Liver (tissue), 8 donors: ENCODE measurements at regions not wholly inside any gene's neighbourhood (a gene's known extent, or its start where the extent isn't known, plus 50 kb on each side); places are given as distances from the start of the nearest gene placed in this dataset.

Experiments used
- DNase-seq: peaks from one replicate; pipeline ENCODE4 v3.0.0-alpha.2; 2017; ENCODE audit warnings: low spot score
- H3K27ac ChIP-seq, 2 donors: one replicate each; pipeline ENCODE4 v1.7.0; 2013; ENCODE audit warnings: inconsistent platforms in 2 of 2, low read length in 2 of 2, control low read depth in 1 of 2, low read depth in 1 of 2, mild to moderate bottlenecking in 1 of 2
- H3K27me3 ChIP-seq, 4 donors: one replicate each; pipeline versions ENCODE4 v1.6.1 to v1.7.0; 2013; ENCODE audit warnings: low read length in 3 of 4, inconsistent platforms in 1 of 4, mild to moderate bottlenecking in 1 of 4, moderate library complexity in 1 of 4; ENCODE audit not compliant: control insufficient read depth in 4 of 4, insufficient read depth in 4 of 4
- H3K36me3 ChIP-seq, 4 donors: one replicate each; pipeline versions ENCODE4 v1.6.1 to v1.7.0; 2013; ENCODE audit warnings: low read length in 3 of 4, mild to moderate bottlenecking in 3 of 4, low read depth in 1 of 4, moderate library complexity in 1 of 4; ENCODE audit not compliant: control insufficient read depth in 4 of 4, insufficient read depth in 3 of 4
- H3K4me1 ChIP-seq, 4 donors: one replicate each; pipeline versions ENCODE4 v1.6.1 to v1.7.0; 2013; ENCODE audit warnings: low read length in 3 of 4, mild to moderate bottlenecking in 3 of 4, moderate library complexity in 1 of 4; ENCODE audit not compliant: control insufficient read depth in 4 of 4, insufficient read depth in 4 of 4
- H3K4me3 ChIP-seq, 3 donors: one replicate each; pipeline versions ENCODE4 v1.6.1 to v1.7.0; 2013; ENCODE audit warnings: low read length in 3 of 3, control low read depth in 1 of 3, low read depth in 1 of 3, mild to moderate bottlenecking in 1 of 3
- H3K9ac ChIP-seq, 2 donors: one replicate each; pipeline ENCODE4 v1.7.0; 2013; ENCODE audit warnings: low read length in 2 of 2, mild to moderate bottlenecking in 2 of 2, moderate library complexity in 2 of 2, control low read depth in 1 of 2, low read depth in 1 of 2
- H3K9me3 ChIP-seq, 4 donors: one replicate each; pipeline versions ENCODE4 v1.6.1 to v1.7.0; 2013; ENCODE audit warnings: low read length in 3 of 4; ENCODE audit not compliant: control insufficient read depth in 4 of 4
- EGR1 ChIP-seq, 2 donors: IDR thresholded peaks; 2 replicates each; pipeline ENCODE4 v1.6.1; 2016 to 2018; ENCODE audit warnings: antibody characterized with exemption in 2 of 2, low read depth in 2 of 2
- FOXA2 ChIP-seq: IDR thresholded peaks from 2 replicates; pipeline ENCODE4 v1.6.1; 2016; ENCODE audit warnings: antibody characterized with exemption
- GABPA ChIP-seq, 2 donors: IDR thresholded peaks in 1 of 2; conservative IDR thresholded peaks in 1 of 2; 2 replicates each; pipeline ENCODE4 v1.6.1; 2016; ENCODE audit warnings: antibody characterized with exemption in 2 of 2, mild to moderate bottlenecking in 1 of 2, moderate library complexity in 1 of 2
- HNF4A ChIP-seq, 2 donors: conservative IDR thresholded peaks; 2 replicates each; pipeline ENCODE4 v1.6.1; 2016; ENCODE audit warnings: antibody characterized with exemption in 2 of 2, mild to moderate bottlenecking in 2 of 2
- HNF4G ChIP-seq: IDR thresholded peaks from 2 replicates; pipeline ENCODE4 v1.6.1; 2016; ENCODE audit warnings: antibody characterized with exemption
- JUND ChIP-seq, 2 donors: IDR thresholded peaks; 2 replicates each; pipeline ENCODE4 v1.6.1; 2016; ENCODE audit warnings: antibody characterized with exemption in 2 of 2
- NR2F2 ChIP-seq: IDR thresholded peaks from 2 replicates; pipeline ENCODE4 v1.6.1; 2016; ENCODE audit warnings: antibody characterized with exemption
- RAD21 ChIP-seq, 2 donors: IDR thresholded peaks; 2 replicates each; pipeline ENCODE4 v1.6.1; 2016; ENCODE audit warnings: antibody characterized with exemption in 2 of 2, mild to moderate bottlenecking in 2 of 2
- RXRA ChIP-seq, 2 donors: IDR thresholded peaks; 2 replicates each; pipeline ENCODE4 v1.6.1; 2017 to 2018; ENCODE audit warnings: antibody characterized with exemption in 2 of 2, mild to moderate bottlenecking in 1 of 2
- SP1 ChIP-seq: IDR thresholded peaks from 2 replicates; pipeline ENCODE4 v1.6.1; 2018; ENCODE audit warnings: antibody characterized with exemption, mild to moderate bottlenecking
- TAF1 ChIP-seq: conservative IDR thresholded peaks from 2 replicates; pipeline ENCODE4 v1.6.1; 2016; ENCODE audit warnings: antibody characterized with exemption, mild to moderate bottlenecking
- YY1 ChIP-seq: IDR thresholded peaks from 2 replicates; pipeline ENCODE4 v1.6.1; 2016; ENCODE audit warnings: antibody characterized with exemption, mild to moderate bottlenecking
- WGBS: extraction: QIAGEN DNeasy Blood & Tissue Kit; methylation state at CpG from one replicate; pipeline ENCODE4 v1.1.7; 2013; 5-methylcytosine and 5-hydroxymethylcytosine counted together
- TF ChIP-seq, protein P1 (sequence below): IDR thresholded peaks from 2 replicates; pipeline ENCODE4 v1.6.1; 2016; ENCODE audit warnings: antibody characterized with exemption
- TF ChIP-seq, protein P2 (sequence below): IDR thresholded peaks from 2 replicates; pipeline ENCODE4 v1.6.1; 2016; ENCODE audit warnings: antibody characterized with exemption
- TF ChIP-seq, protein P3 (sequence below): fragments of 150-350 bp; IDR thresholded peaks from 2 replicates; pipeline ENCODE4 v1.5.1; 2017; ENCODE audit warnings: improper control_type of control experiment, low read depth, low read length; ENCODE audit not compliant: missing input control
- TF ChIP-seq, protein P4 (sequence below): IDR thresholded peaks from 2 replicates; pipeline ENCODE4 v1.6.1; 2016; ENCODE audit warnings: antibody characterized with exemption
- TF ChIP-seq, protein P5 (sequence below): IDR thresholded peaks from 2 replicates; pipeline ENCODE4 v1.6.1; 2016; ENCODE audit warnings: antibody characterized with exemption, mild to moderate bottlenecking
- donor health status: healthy.
- donor health status: healthy.
- donor health status: healthy.
- donor health status: healthy.
- donor health status: healthy.

DNA sequence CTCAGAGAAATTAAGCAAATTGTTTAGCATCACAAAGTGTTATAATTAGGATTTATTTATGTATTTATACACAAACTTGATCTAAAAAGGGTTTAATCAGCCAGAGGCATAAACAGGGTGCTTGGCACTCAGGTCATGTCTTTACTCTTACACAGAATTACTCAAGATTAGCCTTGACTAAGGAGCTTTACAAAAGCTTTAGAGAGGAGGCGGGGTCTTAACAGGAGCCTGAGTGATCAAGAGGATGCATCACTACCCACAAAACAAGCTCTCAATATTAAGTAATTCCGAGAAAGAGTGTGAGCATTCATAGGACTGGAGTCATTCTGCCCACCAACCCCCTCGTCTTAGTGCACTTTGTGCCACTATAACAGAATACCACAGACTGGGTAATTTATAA lies 103.0 kb downstream of the SPATA19 start:
- H3K4me3 ChIP-seq = no peak overlapping the region
- H3K4me1 ChIP-seq = no peaks in the 10 kb centered on the region
- H3K27me3 ChIP-seq = no peaks in the 10 kb centered on the region
- H3K9ac ChIP-seq = no peak overlapping the region
- no peak for TF ChIP-seq JUND (IDR thresholded peaks at IDR 0.05)
- TF ChIP-seq, protein P1, sequence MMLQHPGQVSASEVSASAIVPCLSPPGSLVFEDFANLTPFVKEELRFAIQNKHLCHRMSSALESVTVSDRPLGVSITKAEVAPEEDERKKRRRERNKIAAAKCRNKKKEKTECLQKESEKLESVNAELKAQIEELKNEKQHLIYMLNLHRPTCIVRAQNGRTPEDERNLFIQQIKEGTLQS = no peak
- TF ChIP-seq, protein P2, sequence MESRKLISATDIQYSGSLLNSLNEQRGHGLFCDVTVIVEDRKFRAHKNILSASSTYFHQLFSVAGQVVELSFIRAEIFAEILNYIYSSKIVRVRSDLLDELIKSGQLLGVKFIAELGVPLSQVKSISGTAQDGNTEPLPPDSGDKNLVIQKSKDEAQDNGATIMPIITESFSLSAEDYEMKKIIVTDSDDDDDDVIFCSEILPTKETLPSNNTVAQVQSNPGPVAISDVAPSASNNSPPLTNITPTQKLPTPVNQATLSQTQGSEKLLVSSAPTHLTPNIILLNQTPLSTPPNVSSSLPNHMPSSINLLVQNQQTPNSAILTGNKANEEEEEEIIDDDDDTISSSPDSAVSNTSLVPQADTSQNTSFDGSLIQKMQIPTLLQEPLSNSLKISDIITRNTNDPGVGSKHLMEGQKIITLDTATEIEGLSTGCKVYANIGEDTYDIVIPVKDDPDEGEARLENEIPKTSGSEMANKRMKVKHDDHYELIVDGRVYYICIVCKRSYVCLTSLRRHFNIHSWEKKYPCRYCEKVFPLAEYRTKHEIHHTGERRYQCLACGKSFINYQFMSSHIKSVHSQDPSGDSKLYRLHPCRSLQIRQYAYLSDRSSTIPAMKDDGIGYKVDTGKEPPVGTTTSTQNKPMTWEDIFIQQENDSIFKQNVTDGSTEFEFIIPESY = no peak
- TF ChIP-seq SP1 = no peak
- no peak for TF ChIP-seq NR2F2
- no peak for TF ChIP-seq FOXA2
- no peak for TF ChIP-seq EGR1 (IDR thresholded peaks at IDR 0.05; ENCODE audit: low read depth in 2 of 2)
- TF ChIP-seq, protein P3, sequence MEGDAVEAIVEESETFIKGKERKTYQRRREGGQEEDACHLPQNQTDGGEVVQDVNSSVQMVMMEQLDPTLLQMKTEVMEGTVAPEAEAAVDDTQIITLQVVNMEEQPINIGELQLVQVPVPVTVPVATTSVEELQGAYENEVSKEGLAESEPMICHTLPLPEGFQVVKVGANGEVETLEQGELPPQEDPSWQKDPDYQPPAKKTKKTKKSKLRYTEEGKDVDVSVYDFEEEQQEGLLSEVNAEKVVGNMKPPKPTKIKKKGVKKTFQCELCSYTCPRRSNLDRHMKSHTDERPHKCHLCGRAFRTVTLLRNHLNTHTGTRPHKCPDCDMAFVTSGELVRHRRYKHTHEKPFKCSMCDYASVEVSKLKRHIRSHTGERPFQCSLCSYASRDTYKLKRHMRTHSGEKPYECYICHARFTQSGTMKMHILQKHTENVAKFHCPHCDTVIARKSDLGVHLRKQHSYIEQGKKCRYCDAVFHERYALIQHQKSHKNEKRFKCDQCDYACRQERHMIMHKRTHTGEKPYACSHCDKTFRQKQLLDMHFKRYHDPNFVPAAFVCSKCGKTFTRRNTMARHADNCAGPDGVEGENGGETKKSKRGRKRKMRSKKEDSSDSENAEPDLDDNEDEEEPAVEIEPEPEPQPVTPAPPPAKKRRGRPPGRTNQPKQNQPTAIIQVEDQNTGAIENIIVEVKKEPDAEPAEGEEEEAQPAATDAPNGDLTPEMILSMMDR = no peak
- TF ChIP-seq YY1 = no peak
- TF ChIP-seq, protein P4, sequence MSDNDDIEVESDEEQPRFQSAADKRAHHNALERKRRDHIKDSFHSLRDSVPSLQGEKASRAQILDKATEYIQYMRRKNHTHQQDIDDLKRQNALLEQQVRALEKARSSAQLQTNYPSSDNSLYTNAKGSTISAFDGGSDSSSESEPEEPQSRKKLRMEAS = no peak
- no peak for TF ChIP-seq HNF4G
- TF ChIP-seq, protein P5, sequence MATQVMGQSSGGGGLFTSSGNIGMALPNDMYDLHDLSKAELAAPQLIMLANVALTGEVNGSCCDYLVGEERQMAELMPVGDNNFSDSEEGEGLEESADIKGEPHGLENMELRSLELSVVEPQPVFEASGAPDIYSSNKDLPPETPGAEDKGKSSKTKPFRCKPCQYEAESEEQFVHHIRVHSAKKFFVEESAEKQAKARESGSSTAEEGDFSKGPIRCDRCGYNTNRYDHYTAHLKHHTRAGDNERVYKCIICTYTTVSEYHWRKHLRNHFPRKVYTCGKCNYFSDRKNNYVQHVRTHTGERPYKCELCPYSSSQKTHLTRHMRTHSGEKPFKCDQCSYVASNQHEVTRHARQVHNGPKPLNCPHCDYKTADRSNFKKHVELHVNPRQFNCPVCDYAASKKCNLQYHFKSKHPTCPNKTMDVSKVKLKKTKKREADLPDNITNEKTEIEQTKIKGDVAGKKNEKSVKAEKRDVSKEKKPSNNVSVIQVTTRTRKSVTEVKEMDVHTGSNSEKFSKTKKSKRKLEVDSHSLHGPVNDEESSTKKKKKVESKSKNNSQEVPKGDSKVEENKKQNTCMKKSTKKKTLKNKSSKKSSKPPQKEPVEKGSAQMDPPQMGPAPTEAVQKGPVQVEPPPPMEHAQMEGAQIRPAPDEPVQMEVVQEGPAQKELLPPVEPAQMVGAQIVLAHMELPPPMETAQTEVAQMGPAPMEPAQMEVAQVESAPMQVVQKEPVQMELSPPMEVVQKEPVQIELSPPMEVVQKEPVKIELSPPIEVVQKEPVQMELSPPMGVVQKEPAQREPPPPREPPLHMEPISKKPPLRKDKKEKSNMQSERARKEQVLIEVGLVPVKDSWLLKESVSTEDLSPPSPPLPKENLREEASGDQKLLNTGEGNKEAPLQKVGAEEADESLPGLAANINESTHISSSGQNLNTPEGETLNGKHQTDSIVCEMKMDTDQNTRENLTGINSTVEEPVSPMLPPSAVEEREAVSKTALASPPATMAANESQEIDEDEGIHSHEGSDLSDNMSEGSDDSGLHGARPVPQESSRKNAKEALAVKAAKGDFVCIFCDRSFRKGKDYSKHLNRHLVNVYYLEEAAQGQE = no peak
- TF ChIP-seq HNF4A (conservative IDR thresholded peaks at IDR 0.05) = no peak
- no peak for TF ChIP-seq GABPA (IDR thresholded peaks at IDR 0.05 in 1 of 2, conservative IDR thresholded peaks at IDR 0.05 in 1 of 2)
- TF ChIP-seq RXRA (IDR thresholded peaks at IDR 0.05) = no peak
- TF ChIP-seq TAF1 = no peak
- H3K9me3 ChIP-seq = no peaks in the 10 kb centered on the region
- 62% methylated on average over 3 of the region's 3 CpGs for WGBS
- no peaks in the 10 kb centered on the region for H3K36me3 ChIP-seq
- H3K27ac ChIP-seq = no peak overlapping the region
- DNase-seq = no peak

DNA sequence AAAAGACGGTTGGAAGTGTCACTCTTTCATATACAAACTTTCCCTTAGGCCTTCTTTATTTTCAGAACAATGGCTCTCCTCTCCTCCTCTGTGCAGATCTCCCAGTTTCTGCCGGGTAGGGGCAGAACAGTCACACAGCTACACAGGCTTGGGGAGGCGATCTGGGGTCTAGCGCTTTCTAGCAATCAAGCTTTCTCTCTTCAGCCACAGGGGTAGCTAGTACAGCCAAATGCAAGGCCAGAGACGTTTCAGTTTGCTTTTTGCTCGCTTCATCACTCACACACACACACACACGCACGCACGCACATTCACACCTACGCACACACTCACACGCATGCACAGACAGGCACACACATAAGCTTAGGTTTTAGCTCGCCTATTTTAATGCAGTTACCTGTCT lies 104.3 kb downstream of the SPATA19 start:
- Histone ChIP-seq H3K36me3 (no peaks in the 10 kb centered on the region), H3K9ac (no peak overlapping the region), H3K4me3 (no peak overlapping the region), H3K27ac (no peak overlapping the region), H3K27me3 (no peaks in the 10 kb centered on the region), H3K4me1 (no peaks in the 10 kb centered on the region), H3K9me3 (no peaks in the 10 kb centered on the region)
- DNase-seq = no peak
- TF ChIP-seq RAD21 (IDR thresholded peaks at IDR 0.05) = no peak
- TF ChIP-seq JUND (IDR thresholded peaks at IDR 0.05) = no peak
- TF ChIP-seq HNF4A (conservative IDR thresholded peaks at IDR 0.05) = no peak
- TF ChIP-seq FOXA2 = no peak
- TF ChIP-seq, protein P1 = no peak
- no peak for TF ChIP-seq SP1
- TF ChIP-seq, protein P4 = no peak
- no peak for TF ChIP-seq HNF4G
- WGBS = 76% methylated on average over 12 of the region's 12 CpGs
